HEK293T (cell line): ENCODE measurements at regions not wholly inside any gene's neighbourhood (a gene's known extent, or its start where the extent isn't known, plus 50 kb on each side); places are given as distances from the start of the nearest gene placed in this dataset.

Source experiments
- ELF4 ChIP-seq: fragments of 450-650 bp; IDR thresholded peaks from 2 replicates; pipeline ENCODE4 v1.6.1; 2017; ENCODE audit warnings: antibody characterized with exemption
- FOXM1 ChIP-seq: fragments of 450-650 bp; IDR thresholded peaks from 2 replicates; pipeline ENCODE4 v1.6.1; 2017; ENCODE audit warnings: mild to moderate bottlenecking, borderline replicate concordance

DNA sequence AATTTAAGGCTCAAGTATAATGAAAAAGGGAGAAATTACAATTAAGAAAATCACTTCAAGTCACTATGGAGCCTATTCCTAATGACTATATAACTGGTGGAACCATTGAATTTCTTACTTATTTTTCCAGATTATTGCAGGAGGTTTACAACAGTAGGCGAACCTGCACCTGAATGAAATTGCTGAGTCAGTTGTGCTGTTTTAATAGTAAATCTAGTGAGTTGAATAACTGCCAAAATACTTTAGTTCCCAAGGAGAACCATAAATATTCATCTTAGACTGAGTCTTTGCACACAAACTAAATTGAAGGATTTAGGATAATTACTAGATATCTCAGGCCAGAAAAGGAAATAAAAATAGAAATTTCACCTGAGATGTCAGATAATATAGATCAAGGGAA lies 1052.8 kb downstream of the NAALADL2 start:
- TF ChIP-seq ELF4 (no peak), FOXM1 (no peak)
